Cardiac muscle cell (in vitro differentiated cells and primary cell): ENCODE measurements at regions not wholly inside any gene's neighbourhood (a gene's known extent, or its start where the extent isn't known, plus 50 kb on each side); places are given as distances from the start of the nearest gene placed in this dataset.

Source experiments
- DNase-seq, 2 donors: peaks; one replicate each; pipeline versions ENCODE4 v3.0.0 to v3.0.0-alpha.2; 2010 to 2017; ENCODE audit warnings: low read depth in 1 of 2, low spot score in 1 of 2
- H3K27ac ChIP-seq: fragments of 200-600 bp; sonication (generic); 2 replicates; pipeline ENCODE4 v1.5.1; 2016
- H3K27me3 ChIP-seq: fragments of 200-600 bp; sonication (generic); 2 replicates; pipeline ENCODE4 v1.6.0; 2016; ENCODE audit warnings: control low read depth
- H3K36me3 ChIP-seq: fragments of 200-600 bp; sonication (generic); 2 replicates; pipeline ENCODE4 v1.5.1; 2016; ENCODE audit warnings: control low read depth
- H3K4me1 ChIP-seq: fragments of 200-600 bp; sonication (generic); 2 replicates; pipeline ENCODE4 v1.8.1; 2017; ENCODE audit warnings: low read depth, mild to moderate bottlenecking, mixed run types
- H3K4me3 ChIP-seq: fragments of 200-600 bp; sonication (generic); 2 replicates; pipeline ENCODE4 v1.5.1; 2016; ENCODE audit warnings: mild to moderate bottlenecking
- H3K9me3 ChIP-seq: fragments of 200-600 bp; sonication (generic); 2 replicates; pipeline ENCODE4 v1.5.1; 2017; ENCODE audit warnings: low read depth, mild to moderate bottlenecking, control low read depth
- TF ChIP-seq, protein P1 (sequence below): IDR thresholded peaks from 2 replicates; pipeline ENCODE4 v1.5.1; 2012; ENCODE audit warnings: low read depth, mild to moderate bottlenecking, low read length

DNA sequence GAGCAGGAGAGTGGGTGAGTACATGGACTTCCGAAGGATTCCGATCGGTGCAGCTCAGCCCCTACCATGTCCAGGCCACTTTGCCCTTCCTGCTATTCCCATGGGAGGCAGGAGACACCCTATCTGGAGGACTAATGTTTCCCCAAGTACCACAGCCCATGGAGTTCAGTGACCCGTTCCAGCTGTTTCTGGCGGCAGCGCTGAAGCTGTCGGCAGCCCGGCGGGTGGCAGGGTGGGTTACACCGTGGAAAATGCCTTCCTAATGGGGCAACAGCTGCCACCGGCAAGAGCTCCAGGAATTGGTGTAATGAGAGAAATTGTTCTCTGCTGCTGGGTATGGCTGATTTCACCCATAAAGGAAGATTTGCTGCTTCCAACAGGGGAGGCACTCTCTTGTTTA is 98.3 kb downstream of the MYCN start:
- Histone ChIP-seq H3K4me3 (no peak overlapping the region), H3K36me3 (no peaks in the 10 kb centered on the region), H3K9me3 (no peaks in the 10 kb centered on the region), H3K27me3 (no peaks in the 10 kb centered on the region), H3K27ac (no peak overlapping the region), H3K4me1 (no peaks in the 10 kb centered on the region)
- TF ChIP-seq, protein P1, sequence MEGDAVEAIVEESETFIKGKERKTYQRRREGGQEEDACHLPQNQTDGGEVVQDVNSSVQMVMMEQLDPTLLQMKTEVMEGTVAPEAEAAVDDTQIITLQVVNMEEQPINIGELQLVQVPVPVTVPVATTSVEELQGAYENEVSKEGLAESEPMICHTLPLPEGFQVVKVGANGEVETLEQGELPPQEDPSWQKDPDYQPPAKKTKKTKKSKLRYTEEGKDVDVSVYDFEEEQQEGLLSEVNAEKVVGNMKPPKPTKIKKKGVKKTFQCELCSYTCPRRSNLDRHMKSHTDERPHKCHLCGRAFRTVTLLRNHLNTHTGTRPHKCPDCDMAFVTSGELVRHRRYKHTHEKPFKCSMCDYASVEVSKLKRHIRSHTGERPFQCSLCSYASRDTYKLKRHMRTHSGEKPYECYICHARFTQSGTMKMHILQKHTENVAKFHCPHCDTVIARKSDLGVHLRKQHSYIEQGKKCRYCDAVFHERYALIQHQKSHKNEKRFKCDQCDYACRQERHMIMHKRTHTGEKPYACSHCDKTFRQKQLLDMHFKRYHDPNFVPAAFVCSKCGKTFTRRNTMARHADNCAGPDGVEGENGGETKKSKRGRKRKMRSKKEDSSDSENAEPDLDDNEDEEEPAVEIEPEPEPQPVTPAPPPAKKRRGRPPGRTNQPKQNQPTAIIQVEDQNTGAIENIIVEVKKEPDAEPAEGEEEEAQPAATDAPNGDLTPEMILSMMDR = no peak
- DNase-seq = no peak

- Histone ChIP-seq H3K27ac (no peak overlapping the region), H3K4me3 (no peak overlapping the region), H3K27me3 (no peaks in the 10 kb centered on the region), H3K9me3 (no peaks in the 10 kb centered on the region), H3K36me3 (no peaks in the 10 kb centered on the region), H3K4me1 (no peaks in the 10 kb centered on the region)
- TF ChIP-seq, protein P1 = no peak
- DNase-seq = no peak
These were observed 97.6 kb downstream of the MYCN start for GRCh38 chr2:16037808-16038457.

DNA sequence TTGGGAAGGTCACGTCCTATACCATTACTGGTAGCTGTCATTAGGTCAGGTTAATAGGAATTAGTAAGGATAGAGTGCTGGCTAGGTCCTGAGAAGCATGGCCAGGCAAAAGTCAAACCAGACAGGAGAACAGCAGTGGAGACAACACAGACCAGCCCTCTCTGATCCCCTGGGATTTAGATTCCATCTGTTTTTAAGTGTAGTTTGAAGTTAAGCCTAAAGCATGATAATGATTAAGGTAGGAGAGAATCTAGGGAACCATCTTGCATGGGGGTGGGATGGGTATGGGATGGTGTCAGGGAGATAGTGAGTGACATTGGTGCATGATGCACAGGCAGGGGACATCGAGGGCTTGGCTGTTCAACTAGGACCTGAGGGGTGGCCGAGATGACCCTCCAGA is 96.6 kb downstream of the MYCN start:
- no peaks in the 10 kb centered on the region for H3K27me3 ChIP-seq
- H3K36me3 ChIP-seq = no peaks in the 10 kb centered on the region
- H3K9me3 ChIP-seq = no peaks in the 10 kb centered on the region
- no peak for DNase-seq
- TF ChIP-seq, protein P1 = no peak
- H3K27ac ChIP-seq = no peak overlapping the region
- H3K4me1 ChIP-seq = no peaks in the 10 kb centered on the region
- H3K4me3 ChIP-seq = no peak overlapping the region

DNA sequence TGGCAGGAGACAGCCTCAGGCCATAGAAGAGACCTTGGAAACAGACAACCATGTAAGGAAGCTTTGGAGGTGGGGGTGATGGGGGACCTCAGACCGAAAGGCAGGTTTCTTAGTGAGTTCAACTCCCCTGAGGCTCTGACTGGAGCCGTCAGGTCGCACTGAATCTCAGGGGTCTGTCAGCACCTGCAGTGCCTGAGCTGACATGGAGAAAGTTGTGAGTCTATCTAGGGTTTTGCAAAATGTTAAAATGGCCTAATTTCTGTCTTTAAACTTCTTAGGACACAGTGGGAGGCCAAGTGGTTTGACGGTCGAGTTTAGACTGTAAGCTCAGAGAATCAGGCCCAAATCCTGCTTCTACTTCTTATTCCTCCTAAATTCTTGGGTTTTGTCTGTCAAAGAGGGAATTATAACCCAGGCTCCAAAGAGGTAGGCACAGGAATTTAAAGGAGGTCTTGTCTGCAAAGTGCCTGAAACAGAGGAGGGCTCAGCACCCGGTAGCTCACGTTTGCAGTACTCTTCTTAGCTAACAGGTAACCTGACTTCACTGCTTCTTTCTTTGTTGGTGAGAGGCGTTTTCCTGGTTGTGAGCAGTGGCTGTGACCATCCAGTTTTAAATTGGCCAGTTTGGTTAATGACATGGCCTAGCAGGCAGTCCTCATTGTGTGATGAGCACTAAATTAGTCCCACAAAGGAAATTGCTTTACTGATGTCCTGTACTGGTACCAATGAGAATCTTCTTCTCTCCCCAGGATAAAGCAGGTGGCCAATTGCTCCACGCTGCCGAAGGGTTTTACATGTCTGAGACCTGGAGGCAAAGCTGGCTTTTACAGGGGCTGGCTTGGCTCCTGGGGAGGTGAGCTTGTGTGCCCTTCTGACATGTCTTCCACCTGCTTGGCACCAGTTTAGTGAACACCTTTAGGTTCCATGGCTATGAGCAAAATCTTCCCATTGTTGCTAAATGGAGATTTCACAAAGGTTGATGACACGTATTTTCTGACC is 95.7 kb downstream of the MYCN start:
- Histone ChIP-seq H3K27ac (no peak overlapping the region), H3K4me1 (no peaks in the 10 kb centered on the region), H3K9me3 (no peaks in the 10 kb centered on the region), H3K27me3 (no peaks in the 10 kb centered on the region), H3K36me3 (no peaks in the 10 kb centered on the region), H3K4me3 (no peak overlapping the region)
- TF ChIP-seq, protein P1 = no peak
- DNase-seq = no peak

DNA sequence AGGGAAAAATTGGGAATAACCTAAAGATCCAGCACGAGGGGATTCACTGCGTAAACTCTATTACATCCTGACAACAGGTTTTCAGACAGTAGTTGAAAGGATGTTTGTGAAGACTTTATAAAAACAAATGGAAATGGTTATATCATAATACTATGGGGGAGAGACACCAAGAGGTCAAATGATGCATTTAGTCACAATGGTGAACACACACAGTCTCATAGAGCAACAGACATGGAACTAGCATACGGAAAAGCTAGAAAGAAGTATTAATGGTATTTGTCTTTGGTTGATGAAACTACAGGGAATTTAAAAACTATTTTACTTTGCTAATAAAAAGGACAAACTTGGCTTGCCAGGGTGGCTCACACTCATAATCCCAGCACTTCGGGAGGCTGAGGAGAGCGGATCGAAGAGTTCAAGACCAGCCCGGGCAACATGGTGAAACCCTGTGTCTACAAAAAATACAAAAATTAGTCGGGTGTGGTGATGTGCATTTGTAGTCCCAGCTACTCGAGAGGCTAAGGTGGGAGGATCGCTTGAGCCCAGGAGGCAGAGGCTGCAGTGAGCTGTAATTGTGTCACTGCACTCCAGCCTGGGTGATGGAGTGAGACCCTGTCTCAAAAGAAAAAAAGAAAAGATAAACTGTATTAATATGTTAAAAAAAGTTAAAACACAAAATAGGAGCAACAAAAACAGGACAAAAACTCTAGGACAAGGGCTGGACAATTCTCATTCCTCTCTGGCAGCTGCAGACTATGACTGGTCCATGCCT is 94.8 kb downstream of the MYCN start:
- TF ChIP-seq, protein P1 = no peak
- Histone ChIP-seq H3K9me3 (no peaks in the 10 kb centered on the region), H3K4me1 (no peaks in the 10 kb centered on the region), H3K27me3 (no peaks in the 10 kb centered on the region), H3K4me3 (no peak overlapping the region), H3K27ac (no peak overlapping the region), H3K36me3 (no peaks in the 10 kb centered on the region)
- no peak for DNase-seq
